ENCODE measurements at regions not wholly inside any gene's neighbourhood (a gene's known extent, or its start where the extent isn't known, plus 50 kb on each side); places are given as distances from the start of the nearest gene placed in this dataset.

- no peak for TF ChIP-seq GATAD2B (conservative IDR thresholded peaks at IDR 0.05; ENCODE audit: low read depth)
- TF ChIP-seq CBX5 (IDR thresholded peaks at IDR 0.05; ENCODE audit: low read depth): no peak
- TF ChIP-seq MEF2A (IDR thresholded peaks at IDR 0.05; ENCODE audit: insufficient read depth, low read depth, low read length): no peak
- TF ChIP-seq HDAC6 (IDR thresholded peaks at IDR 0.05; ENCODE audit: unreplicated experiment): no peak
- TF ChIP-seq SREBF1 (IDR thresholded peaks at IDR 0.05; ENCODE audit: low read length): no peak
- no peak for TF ChIP-seq RAD51 (IDR thresholded peaks at IDR 0.05)
- no peak for TF ChIP-seq POU2F2 (IDR thresholded peaks at IDR 0.05; ENCODE audit: borderline replicate concordance, low read depth, low read length)
- TF ChIP-seq SRF (IDR thresholded peaks at IDR 0.05; ENCODE audit: low read depth in 2 of 2, low read length in 2 of 2): no peak
- TF ChIP-seq ZBTB33 (IDR thresholded peaks at IDR 0.05): no peak
- no peak for TF ChIP-seq IRF4 (IDR thresholded peaks at IDR 0.05; ENCODE audit: low read depth, low read length)
- no peak for TF ChIP-seq CHD2 (IDR thresholded peaks at IDR 0.05; ENCODE audit: borderline replicate concordance, low read depth, low read length)
- TF ChIP-seq RB1 (IDR thresholded peaks at IDR 0.05; ENCODE audit: borderline replicate concordance): no peak
- TF ChIP-seq EGR1 (IDR thresholded peaks at IDR 0.05; ENCODE audit: borderline replicate concordance in 1 of 2, low read depth in 2 of 2, low read length in 2 of 2): no peak
Observed at GRCh38 chr5:178786417-178786816, 56.0 kb upstream of the ZNF354A start (continued).

GRCh38 chr5:178785999-178786398 lies 55.5 kb upstream of the ZNF354A start:
- H3K4me1 ChIP-seq (ENCODE audit: control insufficient read depth, insufficient read depth, low read length): no peaks in the 10 kb centered on the region
- no peak overlapping the region for H3K9ac ChIP-seq (ENCODE audit: control insufficient read depth, insufficient read depth, low read length)
- ATAC-seq (no peak), FAIRE-seq (no peak), DNase-seq (ENCODE audit: low read depth, low spot score) (no peak)
- POLR2A ChIA-PET: no interaction called here
- H3K4me3 ChIP-seq: no peak overlapping the region
- TF ChIP-seq MEF2B (IDR thresholded peaks at IDR 0.05; ENCODE audit: partially characterized antibody, poor library complexity, severe bottlenecking) (peak; percentile 11), SREBF1 (IDR thresholded peaks at IDR 0.05; ENCODE audit: low read length) (no peak)
- no peak overlapping the region for H3K27ac ChIP-seq (ENCODE audit: control insufficient read depth, insufficient read depth)
- SMC1A ChIA-PET (ENCODE audit: uncharacterized antibody, unreplicated experiment): no interaction called here
- in situ Hi-C loops (cut with MboI) (no loop called here), intact Hi-C loops (cut with micrococcal nuclease; ENCODE audit: unreplicated experiment) (no loop called here)
- H4K20me1 ChIP-seq (ENCODE audit: control insufficient read depth, insufficient read depth): no peaks in the 10 kb centered on the region
- no peaks in the 10 kb centered on the region for H3K79me2 ChIP-seq (ENCODE audit: control insufficient read depth, insufficient read depth, low read length)
- H3K36me3 ChIP-seq (ENCODE audit: control insufficient read depth in 2 of 2, insufficient read depth in 2 of 2, low read length in 1 of 2): no peaks in the 10 kb centered on the region
- H3K9me3 ChIP-seq (replicated peaks; ENCODE audit: control insufficient read depth, insufficient read depth, low read length): no peaks in the 10 kb centered on the region; the same call in 2 of the 3 replicates
- H3K4me2 ChIP-seq (ENCODE audit: control insufficient read depth, insufficient read depth): no peak overlapping the region
- H3K27me3 ChIP-seq (replicated peaks in 1 of 2; ENCODE audit: control insufficient read depth in 2 of 2, insufficient read depth in 2 of 2, low read length in 1 of 2): no peaks in the 10 kb centered on the region
- RAD21 ChIA-PET (ENCODE audit: unreplicated experiment): no interaction called here
- H2AFZ ChIP-seq (ENCODE audit: control insufficient read depth, low read depth, low read length): no peak overlapping the region
- BruUV-seq (replicated peaks): no TSS peak
- WGBS (ENCODE audit: insufficient coverage, insufficient replicate concordance, low lambda C conversion rate, missing lambda C conversion rate): 27% methylated on average over 6 of the region's 6 CpGs
- CTCF ChIA-PET: no interaction called here

Measured in GM12878 (cell line).